ENCODE measurements at regions not wholly inside any gene's neighbourhood (a gene's known extent, or its start where the extent isn't known, plus 50 kb on each side); places are given as distances from the start of the nearest gene placed in this dataset.

- no peak overlapping the region for H3K4me2 ChIP-seq (ENCODE audit: insufficient read depth, low read length)
- H3K4me3 ChIP-seq (ENCODE audit: low read depth in 1 of 2, low read length in 2 of 2), result no peak overlapping the region
- H3K27ac ChIP-seq (ENCODE audit: low read length), result no peak overlapping the region
- DNase-seq (no peak), ATAC-seq (ENCODE audit: insufficient read depth, low read depth) (no peak)
- H3K79me2 ChIP-seq (ENCODE audit: insufficient read depth, low read length), result no peaks in the 10 kb centered on the region
- no peaks in the 10 kb centered on the region for H4K20me1 ChIP-seq (ENCODE audit: insufficient read depth, low read length)
- H3K9ac ChIP-seq (ENCODE audit: low read depth, low read length), result no peak overlapping the region
- TF ChIP-seq EZH2 (IDR thresholded peaks at IDR 0.05; ENCODE audit: borderline replicate concordance, low read depth, low read length, severe bottlenecking) (no peak), CTCF (IDR thresholded peaks at IDR 0.05; ENCODE audit: borderline replicate concordance, extremely low read depth, low read length, poor library complexity, severe bottlenecking) (no peak)
- no peaks in the 10 kb centered on the region for H3K4me1 ChIP-seq (ENCODE audit: insufficient read depth, low read length)
- no peaks in the 10 kb centered on the region for H3K9me3 ChIP-seq (ENCODE audit: insufficient read depth, low read length, severe bottlenecking)
- no peaks in the 10 kb centered on the region for H3K27me3 ChIP-seq (ENCODE audit: insufficient read depth, low read length, poor library complexity)
- H3K36me3 ChIP-seq (ENCODE audit: insufficient read depth, low read length), result no peaks in the 10 kb centered on the region
- no peak overlapping the region for H2AFZ ChIP-seq (ENCODE audit: low read depth, low read length)
These were observed 127.2 kb upstream of the DAAM1 start for GRCh38 chr14:59061292-59061691.

- no peaks in the 10 kb centered on the region for H4K20me1 ChIP-seq (ENCODE audit: insufficient read depth, low read length)
- no peak overlapping the region for H3K9ac ChIP-seq (ENCODE audit: low read depth, low read length)
- no peaks in the 10 kb centered on the region for H3K27me3 ChIP-seq (ENCODE audit: insufficient read depth, low read length, poor library complexity)
- H3K36me3 ChIP-seq (ENCODE audit: insufficient read depth, low read length), result no peaks in the 10 kb centered on the region
- H3K4me3 ChIP-seq (ENCODE audit: low read depth in 1 of 2, low read length in 2 of 2), result no peak overlapping the region
- no peak overlapping the region for H3K27ac ChIP-seq (ENCODE audit: low read length)
- H3K79me2 ChIP-seq (ENCODE audit: insufficient read depth, low read length), result no peaks in the 10 kb centered on the region
- no peak for ATAC-seq (ENCODE audit: insufficient read depth, low read depth)
- H3K4me2 ChIP-seq (ENCODE audit: insufficient read depth, low read length), result no peak overlapping the region
- no peak overlapping the region for H2AFZ ChIP-seq (ENCODE audit: low read depth, low read length)
- H3K9me3 ChIP-seq (ENCODE audit: insufficient read depth, low read length, severe bottlenecking), result no peaks in the 10 kb centered on the region
- H3K4me1 ChIP-seq (ENCODE audit: insufficient read depth, low read length), result no peaks in the 10 kb centered on the region
- no peak for DNase-seq
- TF ChIP-seq CTCF (IDR thresholded peaks at IDR 0.05; ENCODE audit: borderline replicate concordance, extremely low read depth, low read length, poor library complexity, severe bottlenecking), result no peak
- no peak for TF ChIP-seq EZH2 (IDR thresholded peaks at IDR 0.05; ENCODE audit: borderline replicate concordance, low read depth, low read length, severe bottlenecking)
These were observed 125.2 kb upstream of the DAAM1 start for GRCh38 chr14:59063259-59063658.

GRCh38 chr14:59067127-59067894 is 121.2 kb upstream of the DAAM1 start:
- Histone ChIP-seq H3K9me3 (ENCODE audit: insufficient read depth, low read length, severe bottlenecking) (no peaks in the 10 kb centered on the region), H3K9ac (ENCODE audit: low read depth, low read length) (no peak overlapping the region), H2AFZ (ENCODE audit: low read depth, low read length) (no peak overlapping the region), H3K27me3 (ENCODE audit: insufficient read depth, low read length, poor library complexity) (peaks cover 10% of the 10 kb centered on the region), H3K27ac (ENCODE audit: low read length) (no peak overlapping the region), H3K4me1 (ENCODE audit: insufficient read depth, low read length) (no peaks in the 10 kb centered on the region), H4K20me1 (ENCODE audit: insufficient read depth, low read length) (no peaks in the 10 kb centered on the region), H3K79me2 (ENCODE audit: insufficient read depth, low read length) (no peaks in the 10 kb centered on the region), H3K4me2 (ENCODE audit: insufficient read depth, low read length) (no peak overlapping the region), H3K36me3 (ENCODE audit: insufficient read depth, low read length) (no peaks in the 10 kb centered on the region), H3K4me3 (ENCODE audit: low read depth in 1 of 2, low read length in 2 of 2) (no peak overlapping the region)
- ATAC-seq (ENCODE audit: insufficient read depth, low read depth), result no peak
- no peak for DNase-seq
- TF ChIP-seq EZH2 (IDR thresholded peaks at IDR 0.05; ENCODE audit: borderline replicate concordance, low read depth, low read length, severe bottlenecking), result no peak
- TF ChIP-seq CTCF (IDR thresholded peaks at IDR 0.05; ENCODE audit: borderline replicate concordance, extremely low read depth, low read length, poor library complexity, severe bottlenecking), result no peak

Measured in DND-41 (cell line).